B cell (primary cell): ENCODE measurements at regions not wholly inside any gene's neighbourhood (a gene's known extent, or its start where the extent isn't known, plus 50 kb on each side); places are given as distances from the start of the nearest gene placed in this dataset.

Experiments
- CTCF ChIP-seq: fragments of 200-600 bp; IDR thresholded peaks from one replicate; pipeline ENCODE4 v1.8.0; 2022; ENCODE audit warnings: antibody characterized with exemption, mild to moderate bottlenecking
- EZH2 ChIP-seq: IDR thresholded peaks from 2 replicates; pipeline ENCODE4 v1.6.1; 2012; ENCODE audit warnings: borderline replicate concordance, low read depth, mild to moderate bottlenecking, moderate library complexity, low read length; ENCODE audit not compliant: insufficient read depth, poor library complexity, severe bottlenecking

DNA sequence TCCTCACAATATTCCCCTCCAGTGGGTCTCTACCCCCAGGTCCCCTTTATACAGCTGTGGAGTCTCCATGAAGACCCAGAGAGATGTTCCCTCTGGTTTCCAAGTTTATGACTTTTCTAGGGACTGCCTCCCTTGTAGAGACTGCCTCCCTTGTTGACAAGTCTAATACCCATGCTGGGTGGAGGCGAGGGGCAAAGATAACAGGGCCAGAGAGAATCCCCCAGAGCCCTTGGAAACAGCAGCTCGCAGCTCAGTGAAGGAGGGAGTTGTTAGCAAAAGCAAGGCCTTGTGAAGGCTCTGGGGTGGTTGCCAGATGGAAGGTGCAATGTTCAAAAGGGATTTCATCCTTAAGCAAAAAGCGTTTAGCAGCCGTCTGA is 75.0 kb upstream of the GATA6 start:
- TF ChIP-seq CTCF (no peak), EZH2 (no peak)
